GM21381 (cell line): ENCODE measurements at regions not wholly inside any gene's neighbourhood (a gene's known extent, or its start where the extent isn't known, plus 50 kb on each side); places are given as distances from the start of the nearest gene placed in this dataset.
"Not testable (repeated sequence)": the region's sequence is repeated elsewhere in the genome, so short reads cannot be mapped to it uniquely, and the experiment has no call there.

Source experiments
- ATAC-seq: cut with Tn5 transposase; IDR thresholded peaks from one replicate; pipeline ENCODE4 v1.9.1; 2021; ENCODE audit warnings: mild to moderate bottlenecking, moderate library complexity; ENCODE audit not compliant: unreplicated experiment

DNA sequence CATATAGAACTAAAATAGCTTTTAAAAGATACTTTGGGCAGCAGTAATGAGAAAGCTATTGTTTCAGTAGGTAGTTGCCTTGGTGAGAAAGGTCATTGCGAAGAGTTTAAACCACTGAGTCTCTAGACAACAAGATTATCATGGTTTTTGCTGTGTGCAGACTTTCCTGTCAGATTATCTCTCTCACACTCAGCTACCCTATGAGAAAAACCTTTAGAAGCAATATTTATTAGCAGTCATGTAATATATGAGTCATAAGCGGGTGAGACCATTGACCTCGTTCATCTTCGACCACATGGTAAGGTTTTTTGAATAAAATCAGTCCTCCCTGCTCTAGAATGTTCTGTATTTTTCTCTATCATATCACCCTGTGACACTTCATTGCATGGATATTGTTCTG, 59.9 kb downstream of the GPR65 start:
- no peak for ATAC-seq

DNA sequence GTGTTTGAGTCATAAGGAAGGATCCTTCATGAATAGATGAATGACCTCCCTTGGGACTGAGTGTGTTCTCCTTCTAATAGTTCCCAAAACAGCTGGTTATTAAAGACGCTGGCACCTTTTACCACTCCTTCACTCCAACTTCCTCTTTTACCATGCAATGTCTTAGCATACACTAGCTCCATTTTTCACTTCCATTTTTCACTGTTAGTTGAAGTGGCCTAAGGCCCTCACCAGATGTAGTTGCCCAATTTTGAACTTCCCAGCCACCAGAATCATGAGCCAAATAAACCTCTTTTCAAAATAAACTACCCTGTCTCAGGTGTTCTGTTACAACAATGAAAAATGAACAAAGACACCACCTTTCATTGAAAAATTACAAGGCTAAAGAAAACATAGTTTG, 64.7 kb downstream of the GPR65 start:
- no peak for ATAC-seq

DNA sequence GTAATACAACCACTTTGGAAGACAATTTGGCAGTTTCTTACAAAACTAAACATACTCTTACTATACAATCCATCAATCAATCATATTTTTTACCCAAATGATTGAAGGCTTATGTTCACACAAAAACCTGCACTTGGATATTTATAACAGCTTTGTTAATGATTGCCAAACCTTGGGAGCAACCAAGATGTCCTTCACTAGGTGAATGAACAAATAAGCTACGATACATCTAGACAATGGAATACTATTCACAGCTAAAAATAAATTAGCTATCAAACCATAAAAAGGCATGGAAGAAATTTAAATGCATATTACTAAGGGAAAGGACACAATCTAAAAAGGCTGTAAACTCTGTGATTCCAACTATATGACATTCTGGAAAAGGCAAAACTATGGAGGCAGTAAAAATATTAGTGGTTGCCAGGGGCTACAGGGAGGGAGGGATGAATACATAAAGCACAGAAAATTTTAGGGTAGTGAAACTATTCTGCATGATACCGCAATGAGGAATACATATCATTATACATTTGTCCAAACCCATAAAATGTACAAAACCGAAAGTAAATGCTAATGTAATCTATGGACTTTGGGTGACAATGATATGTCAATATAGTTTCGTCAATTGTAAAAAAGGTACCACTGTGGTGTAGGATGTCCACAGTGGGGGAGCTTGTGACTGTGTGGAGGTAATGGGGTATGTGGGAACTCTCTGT, 70.5 kb downstream of the GPR65 start:
- no peak for ATAC-seq

DNA sequence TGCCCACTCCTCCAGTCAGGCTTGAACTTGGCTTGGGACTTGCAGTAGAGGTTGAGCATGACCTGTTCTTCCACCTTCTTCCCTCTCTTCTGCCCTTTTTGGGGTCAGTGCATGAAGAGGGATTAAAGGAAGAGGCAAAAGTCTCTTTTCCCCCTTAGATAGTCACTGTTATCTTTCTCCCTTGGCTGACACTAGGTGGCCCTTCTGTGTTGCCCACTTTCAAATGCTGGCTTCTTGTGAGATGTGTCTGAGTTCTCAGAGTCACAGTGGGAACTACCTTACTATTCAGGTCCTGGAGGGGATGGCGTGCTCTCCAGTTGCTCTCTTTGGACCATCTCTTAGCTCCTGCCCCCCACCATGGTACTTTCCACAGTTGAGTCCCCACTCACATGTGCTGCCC, 73.6 kb downstream of the GPR65 start:
- no peak for ATAC-seq

DNA sequence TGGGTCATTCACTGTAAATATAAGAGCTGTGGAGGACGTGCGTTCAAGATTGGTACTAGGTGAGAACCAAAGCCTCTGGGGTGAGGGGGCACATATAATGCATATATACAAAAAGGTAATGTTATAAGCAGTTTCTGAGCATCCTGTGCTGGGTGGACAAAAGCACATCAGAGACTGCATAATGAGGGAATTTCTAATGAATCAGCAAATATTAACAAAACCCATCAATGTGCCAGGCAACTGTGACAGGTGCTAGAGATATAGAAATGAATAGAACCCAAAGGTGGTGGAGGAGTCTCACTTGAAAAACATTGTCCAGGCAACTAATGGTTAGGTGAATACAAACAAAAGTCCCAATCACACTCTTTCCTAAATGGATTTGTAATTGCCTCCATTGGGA, 74.7 kb downstream of the GPR65 start:
- no peak for ATAC-seq

DNA sequence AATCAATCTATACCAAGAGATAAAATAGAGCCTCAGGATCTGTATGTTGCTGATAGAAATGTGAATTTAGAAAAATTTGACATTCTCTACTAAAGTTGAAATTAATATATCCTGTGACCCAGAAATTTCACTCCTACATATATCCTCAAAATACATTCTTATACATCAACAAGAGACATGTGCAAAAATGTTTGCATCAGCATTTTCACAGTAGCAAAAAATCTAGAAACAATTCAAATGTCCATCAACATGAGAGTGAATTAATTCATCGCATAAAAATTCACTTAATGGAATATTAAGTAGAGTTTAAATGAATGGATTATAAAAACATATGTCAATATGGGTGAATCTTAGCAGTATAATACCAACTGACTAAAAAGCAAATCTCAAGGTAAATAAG, 80.8 kb downstream of the GPR65 start:
- ATAC-seq = no peak

DNA sequence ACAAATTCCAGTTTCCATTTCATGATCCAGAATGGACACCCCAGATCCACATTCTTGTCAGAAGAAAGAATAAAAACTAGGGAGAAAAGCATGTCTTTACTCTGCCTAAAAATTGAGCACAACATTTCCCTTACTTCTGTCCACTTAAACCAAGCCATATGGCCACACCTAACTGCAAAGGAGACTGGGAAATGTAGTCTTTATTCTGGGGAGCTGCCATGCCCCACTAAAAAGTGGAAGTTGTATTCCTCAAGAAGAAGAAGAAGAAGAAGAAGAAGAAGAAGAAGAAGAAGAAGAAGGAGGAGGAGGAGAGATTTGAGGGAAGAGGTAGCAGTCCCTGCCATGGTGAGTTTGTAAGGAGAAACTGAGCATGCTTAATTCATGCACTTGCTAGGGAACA, 84.5 kb downstream of the GPR65 start:
- ATAC-seq = no peak

DNA sequence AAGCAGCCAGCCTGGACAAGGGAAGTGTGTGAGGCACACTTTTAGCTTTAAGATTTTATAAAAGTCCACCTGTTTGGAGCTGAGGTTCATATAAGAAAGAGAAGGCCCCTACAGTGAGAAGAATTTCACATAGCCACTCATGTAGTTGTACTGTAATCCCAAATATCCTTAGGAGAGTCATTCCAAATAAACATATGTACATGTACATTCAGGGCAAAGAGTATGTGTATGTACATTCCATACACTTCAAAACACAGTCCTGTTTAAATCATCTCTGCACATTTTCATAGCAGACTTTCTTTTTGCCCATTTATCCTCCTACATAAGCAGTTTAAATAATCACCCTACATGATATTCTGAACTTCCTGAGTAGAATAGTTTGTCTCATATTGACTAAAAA, 87.6 kb downstream of the GPR65 start:
- no peak for ATAC-seq

DNA sequence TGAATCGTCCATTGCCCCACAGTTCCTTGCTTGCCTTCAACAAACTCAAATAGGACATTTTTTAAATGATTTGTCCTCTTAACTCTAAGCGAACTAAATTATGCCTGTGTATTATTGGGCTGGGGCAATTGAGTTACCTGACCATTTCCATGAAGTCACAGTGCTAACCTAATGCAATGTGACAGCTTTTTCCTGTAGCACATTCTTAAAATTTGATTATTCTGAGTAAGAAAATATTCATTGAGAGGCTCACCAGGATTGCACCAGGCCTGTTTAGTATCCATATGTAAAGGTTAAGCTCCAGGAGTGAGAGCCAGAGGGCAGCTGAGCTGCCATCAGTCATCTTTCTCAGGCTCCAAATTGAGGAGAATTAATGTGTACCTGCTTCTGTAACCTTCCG, 90.9 kb downstream of the GPR65 start:
- ATAC-seq = no peak

DNA sequence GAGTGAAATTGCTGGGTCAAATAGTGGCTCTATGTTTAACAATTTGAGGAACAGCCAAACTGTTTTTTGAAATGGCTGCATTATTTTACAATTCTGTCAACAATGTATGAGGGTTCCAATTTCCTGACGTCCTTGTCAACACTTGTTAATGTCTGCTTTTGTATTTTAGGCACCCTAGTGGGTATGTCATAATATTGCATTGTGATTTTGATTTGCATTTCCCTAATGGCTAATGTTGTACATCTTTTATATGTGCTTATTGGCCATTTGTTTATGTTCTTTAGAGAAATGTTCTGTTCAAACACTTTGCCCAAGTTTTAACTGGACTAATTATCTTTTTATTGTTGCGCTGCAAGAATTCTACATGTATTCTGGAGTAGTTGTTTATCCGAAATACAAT, 93.2 kb downstream of the GPR65 start:
- no peak for ATAC-seq

DNA sequence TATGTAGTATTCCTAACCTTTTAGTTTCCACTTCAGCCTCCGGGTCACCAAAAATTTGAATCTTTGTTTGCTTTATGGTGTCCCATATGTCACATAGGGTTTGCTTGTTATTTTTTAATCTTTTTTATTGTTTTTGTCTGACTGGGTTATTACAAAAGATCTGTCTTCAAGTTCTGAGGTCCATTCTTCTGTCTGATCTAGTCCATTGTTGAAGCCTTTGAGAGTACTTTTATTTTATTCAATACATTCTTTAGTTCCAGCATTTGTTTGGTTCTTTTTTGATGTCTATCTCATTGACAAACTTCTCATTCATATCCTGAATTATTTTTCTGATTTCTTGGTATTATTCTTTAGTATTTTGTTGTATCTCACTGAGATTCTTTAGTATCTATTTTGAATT, 99.8 kb downstream of the GPR65 start:
- ATAC-seq = no peak

DNA sequence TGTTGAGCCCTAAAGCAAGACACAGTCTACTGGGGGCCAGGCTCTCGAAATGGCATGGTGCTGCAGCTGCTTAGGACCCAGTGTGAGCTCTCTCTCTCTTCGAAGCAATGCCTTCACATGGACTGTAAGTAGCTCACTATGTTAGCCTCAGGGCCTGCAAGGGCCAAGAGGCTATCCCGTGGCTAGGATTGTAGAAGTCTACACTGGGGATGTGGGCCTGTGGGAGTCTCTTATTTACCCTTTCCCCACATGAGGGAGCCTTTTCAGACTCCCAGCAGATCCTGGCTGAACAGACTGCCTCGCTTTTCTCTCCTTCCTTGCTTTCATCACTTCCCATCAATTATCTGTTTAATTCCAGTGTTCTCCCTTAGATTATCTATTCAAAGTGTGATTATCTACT, 101.4 kb downstream of the GPR65 start:
- ATAC-seq = no peak

DNA sequence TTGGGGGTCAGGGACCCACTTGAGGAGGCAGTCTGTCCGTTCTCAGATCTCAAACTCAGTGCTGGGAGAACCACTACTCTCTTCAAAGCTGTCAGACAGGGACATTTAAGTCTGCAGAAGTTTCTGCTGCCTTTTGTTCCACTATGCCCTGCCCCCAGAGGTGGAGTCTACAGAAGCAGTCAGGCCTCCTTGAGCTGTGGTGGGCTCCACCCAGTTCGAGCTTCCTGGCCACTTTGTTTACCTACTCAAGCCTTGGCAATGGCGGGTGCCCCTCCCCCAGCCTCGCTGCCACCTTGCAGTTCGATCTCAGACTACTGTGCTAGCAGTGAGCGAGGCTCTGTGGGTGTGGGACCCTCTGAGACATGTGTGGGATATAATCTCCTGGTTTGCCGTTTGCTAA, 122.7 kb downstream of the GPR65 start:
- ATAC-seq = not testable (repeated sequence)

DNA sequence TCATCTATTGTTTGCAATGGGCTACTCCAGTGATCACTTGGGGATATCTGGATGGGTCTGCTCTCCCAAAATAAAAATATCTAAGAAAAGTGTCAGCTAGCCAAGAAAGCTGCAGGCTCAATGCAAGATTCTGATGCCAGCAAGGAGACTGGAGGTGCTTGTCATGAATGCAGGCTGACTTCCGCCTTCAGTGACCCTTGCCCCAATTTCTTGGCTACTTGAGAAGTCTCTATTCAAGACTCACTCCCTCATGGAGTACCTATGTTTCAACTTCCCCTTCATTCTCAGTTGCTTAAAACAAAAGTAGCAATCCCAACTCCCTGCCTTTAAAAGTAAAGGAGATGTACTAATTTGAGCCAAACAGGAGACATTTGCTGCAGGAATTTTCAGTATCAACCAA, 123.9 kb downstream of the GPR65 start:
- no peak for ATAC-seq

DNA sequence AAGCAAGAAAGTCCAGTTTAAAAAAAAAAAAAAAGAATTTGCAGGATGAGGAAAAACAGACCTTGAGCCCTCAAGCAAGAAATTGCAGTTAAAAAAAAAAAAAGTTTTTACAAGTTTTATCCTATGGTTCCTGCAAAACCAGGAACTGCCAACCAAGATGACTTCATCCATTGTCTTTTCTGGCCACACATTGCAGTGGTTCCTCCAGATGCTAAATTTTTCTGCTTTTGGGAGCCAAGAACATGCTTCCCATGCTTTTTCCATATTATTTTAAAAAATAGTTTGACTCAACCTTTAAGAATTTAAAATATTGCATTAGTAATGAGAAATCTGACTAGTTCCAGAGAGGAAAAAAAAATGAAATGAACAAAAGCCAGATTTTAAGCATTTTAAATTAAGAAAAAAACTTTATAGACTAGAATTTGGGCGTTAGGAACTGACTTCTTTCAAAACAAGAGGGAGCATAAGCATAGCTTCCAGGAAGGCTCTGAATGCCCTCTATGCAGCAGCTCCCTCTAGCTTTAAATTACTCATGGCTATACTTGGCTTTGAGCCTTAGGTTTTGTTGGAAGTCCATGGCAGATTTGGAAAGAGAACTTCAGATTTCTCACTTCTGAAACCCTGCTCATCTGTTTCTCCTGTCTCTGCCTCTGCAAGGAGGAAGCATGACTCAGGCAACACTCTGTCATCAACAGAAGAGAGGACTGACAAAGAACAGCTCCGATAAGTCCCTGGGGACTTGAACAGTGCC, 124.5 kb downstream of the GPR65 start:
- peak; percentile 64 for ATAC-seq

DNA sequence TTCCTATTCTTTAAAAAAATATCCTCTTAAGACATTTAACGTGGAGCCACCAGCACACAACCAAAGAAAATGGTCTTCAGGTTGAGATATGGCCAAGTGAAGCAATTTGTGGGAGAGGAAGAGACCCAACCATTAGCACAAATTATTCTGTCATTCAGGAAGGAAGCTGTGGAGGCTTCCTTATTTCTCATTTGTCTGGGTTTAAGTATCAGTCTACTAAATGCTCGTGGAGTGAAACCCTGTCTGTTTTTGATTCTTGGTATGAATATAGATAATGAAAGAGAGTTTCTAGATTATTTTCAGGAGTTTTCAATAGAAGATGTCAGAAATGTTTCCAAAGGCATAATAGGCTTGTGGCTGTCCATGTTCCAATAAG, 125.1 kb downstream of the GPR65 start:
- peak; percentile 30 for ATAC-seq
